Ramos (cell line): ENCODE measurements at regions not wholly inside any gene's neighbourhood (a gene's known extent, or its start where the extent isn't known, plus 50 kb on each side); places are given as distances from the start of the nearest gene placed in this dataset.
"Not testable (repeated sequence)": the region's sequence is repeated elsewhere in the genome, so short reads cannot be mapped to it uniquely, and the experiment has no call there.

Source experiments
- in situ Hi-C: fragments of 300-500 bp; cut with MboI; formaldehyde crosslinking; loops from one replicate; pipeline ENCODE4 v1.14.3; 2022; ENCODE audit warnings: low sequenced_read_pairs; ENCODE audit not compliant: unreplicated experiment

- in situ Hi-C loops: no loop called here
Observed at GRCh38 chr2:144780983-144781382, 261.1 kb upstream of the ZEB2 start.

- in situ Hi-C loops: no loop called here
Observed at GRCh38 chr2:144776766-144777165, 256.8 kb upstream of the ZEB2 start.

GRCh38 chr2:144774809-144775208 lies 254.9 kb upstream of the ZEB2 start:
- in situ Hi-C loops: no loop called here

GRCh38 chr2:144771348-144771747 lies 251.4 kb upstream of the ZEB2 start:
- in situ Hi-C loops: no loop called here

- in situ Hi-C loops: no loop called here
Observed at GRCh38 chr2:144770616-144771230, 250.8 kb upstream of the ZEB2 start.

DNA sequence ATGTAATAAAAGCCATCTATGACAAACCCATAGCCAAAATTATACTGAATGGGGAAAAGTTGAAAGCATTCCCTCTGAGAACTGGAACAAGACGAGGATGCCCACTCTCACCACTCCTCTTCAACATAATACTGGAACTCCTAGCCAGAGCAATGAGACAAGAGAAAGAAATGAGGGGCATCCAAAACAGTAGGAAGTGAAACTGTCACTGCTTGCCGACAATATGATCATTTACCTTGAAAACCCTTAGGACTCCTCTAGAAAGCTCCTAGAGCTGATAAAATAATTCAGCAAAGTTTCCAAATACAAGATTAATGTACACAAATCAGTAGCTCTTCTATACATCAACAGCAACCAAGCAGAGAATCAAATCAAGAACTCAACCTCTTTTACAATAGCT lies 241.0 kb upstream of the ZEB2 start:
- in situ Hi-C loops: not testable (repeated sequence)

DNA sequence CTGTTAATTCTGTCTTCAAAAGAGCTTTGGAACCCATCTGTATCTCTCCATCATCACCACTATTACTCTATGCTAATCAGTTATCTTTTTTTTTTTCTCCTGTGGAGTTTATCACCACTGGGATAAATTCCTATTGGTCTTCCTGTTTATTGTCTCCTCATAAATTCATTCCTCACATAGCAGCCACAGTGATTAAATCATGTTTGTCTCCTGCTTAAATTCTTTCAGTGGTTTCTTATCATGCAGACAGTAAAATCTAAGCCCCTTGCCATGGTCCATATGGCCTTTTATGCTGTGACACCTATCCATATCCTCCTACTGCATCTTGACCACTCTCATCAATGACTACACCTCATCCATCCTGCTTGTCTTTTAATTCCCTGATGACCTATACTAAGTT lies 239.8 kb upstream of the ZEB2 start:
- in situ Hi-C loops: no loop called here

GRCh38 chr2:144758196-144758595 lies 238.3 kb upstream of the ZEB2 start:
- in situ Hi-C loops: not testable (repeated sequence)

DNA sequence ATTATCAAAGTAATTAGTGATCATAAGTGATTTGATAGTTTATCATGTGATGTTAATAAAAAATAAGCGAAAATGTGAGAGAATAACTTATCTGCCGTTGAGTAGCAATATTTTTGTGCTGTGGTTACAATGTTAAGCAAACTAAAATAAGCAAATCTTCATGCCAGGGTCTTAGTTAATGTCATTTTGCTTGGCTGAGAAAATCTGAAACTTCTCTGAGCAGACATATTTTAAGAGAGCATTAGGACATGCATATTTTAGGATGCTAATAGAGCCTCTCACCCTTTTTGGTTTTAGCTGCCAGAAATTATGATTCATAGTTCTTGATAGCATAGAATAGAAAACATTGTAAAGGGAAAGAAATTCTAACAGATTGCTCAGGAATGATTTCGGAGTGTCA lies 233.5 kb upstream of the ZEB2 start:
- in situ Hi-C loops: no loop called here

DNA sequence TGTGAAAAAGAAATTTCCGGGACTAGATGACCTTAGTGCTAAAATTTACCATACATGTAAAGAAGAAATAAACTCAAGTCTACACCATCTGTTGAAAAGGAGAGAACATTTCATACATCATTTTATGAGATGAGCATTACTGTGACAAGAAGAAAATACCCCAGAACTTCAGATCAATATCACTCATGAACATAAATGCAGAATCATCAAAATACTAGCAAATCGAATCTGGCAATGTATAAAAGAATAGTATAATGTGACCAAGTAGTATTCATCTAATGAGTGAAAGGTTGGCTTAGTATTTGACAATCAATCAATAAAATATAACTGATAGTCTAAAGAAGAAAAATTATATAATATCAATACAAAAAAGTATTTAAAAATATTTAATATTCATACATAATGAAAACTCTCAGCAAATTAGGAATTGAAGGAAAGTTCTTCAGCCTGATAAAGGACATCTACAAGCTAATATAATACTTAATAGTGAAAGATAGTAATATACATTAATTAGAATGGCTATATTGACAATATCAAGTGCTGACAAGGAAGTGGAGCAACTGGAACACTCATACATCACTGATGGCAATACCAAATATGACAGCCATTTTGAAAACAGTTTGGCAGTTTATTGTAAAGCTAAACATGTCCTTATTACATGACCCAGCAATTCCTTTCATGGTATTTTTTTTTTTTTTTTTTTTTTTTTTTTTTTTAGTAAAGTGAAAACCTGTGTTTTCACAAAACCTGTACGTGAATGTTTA lies 231.4 kb upstream of the ZEB2 start:
- in situ Hi-C loops: no loop called here

- in situ Hi-C loops: no loop called here
Observed at GRCh38 chr2:144749188-144749587, 229.3 kb upstream of the ZEB2 start.

DNA sequence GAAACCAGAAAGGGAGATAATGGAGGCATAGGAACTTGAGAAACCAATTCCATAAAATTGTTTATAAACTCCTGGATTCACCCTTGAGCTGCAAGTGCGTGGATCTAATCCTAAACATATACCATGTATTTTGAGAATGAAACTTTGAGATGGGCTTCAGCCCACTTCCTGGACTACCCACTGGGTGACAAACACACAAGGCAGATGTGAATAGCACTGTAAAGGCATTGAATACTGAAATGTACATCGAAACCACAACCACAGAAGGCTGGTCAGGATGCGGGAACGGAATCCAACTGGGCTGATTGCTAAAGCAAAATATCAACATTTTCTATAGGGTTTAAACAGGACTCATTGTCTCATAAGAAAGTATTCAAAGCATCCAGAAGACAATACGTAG lies 228.5 kb upstream of the ZEB2 start:
- in situ Hi-C loops: no loop called here

DNA sequence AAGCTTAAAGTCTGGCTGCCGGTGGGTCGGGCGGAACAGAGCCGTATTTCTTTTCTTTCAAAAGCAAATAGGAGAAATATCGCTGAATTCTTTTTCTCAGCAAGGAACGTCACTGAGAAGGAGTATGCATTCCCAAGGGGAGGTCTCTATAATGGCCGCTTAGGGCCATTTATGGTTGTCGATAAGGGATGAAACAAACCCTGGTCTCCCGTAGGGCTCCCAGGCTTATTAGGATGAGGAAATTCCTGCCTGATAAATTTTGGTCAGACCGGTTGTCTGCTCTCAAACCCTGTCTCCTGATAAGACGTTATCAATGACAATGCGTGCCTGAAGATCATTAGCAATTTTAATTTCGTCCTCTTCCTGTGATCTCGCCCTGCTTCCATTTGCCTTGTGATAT lies 227.7 kb upstream of the ZEB2 start:
- in situ Hi-C loops: no loop called here

GRCh38 chr2:144745424-144745823 lies 225.5 kb upstream of the ZEB2 start:
- in situ Hi-C loops: no loop called here

GRCh38 chr2:144738749-144739148 lies 218.8 kb upstream of the ZEB2 start:
- in situ Hi-C loops: no loop called here

GRCh38 chr2:144730711-144731110 lies 210.8 kb upstream of the ZEB2 start:
- in situ Hi-C loops: no loop called here

GRCh38 chr2:144724460-144724859 lies 204.5 kb upstream of the ZEB2 start:
- in situ Hi-C loops: not testable (repeated sequence)

DNA sequence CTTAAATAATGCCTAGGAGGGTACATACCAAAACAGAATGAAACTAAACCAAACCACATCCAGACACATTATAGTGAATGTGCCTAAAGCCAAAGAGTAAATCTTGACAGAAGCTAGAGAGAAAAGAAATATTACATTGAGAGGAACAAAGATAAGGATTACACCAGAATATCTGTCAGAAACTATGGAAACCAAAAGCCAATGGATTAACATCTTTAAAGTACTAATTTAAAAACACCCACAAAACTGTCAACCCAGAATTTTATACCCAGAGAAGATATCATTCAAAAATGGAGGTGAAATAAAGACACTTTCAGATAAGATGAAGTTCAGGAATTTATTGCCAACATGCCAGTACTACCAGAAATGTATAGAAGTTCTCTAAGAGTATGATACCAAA lies 198.5 kb upstream of the ZEB2 start:
- in situ Hi-C loops: no loop called here

- in situ Hi-C loops: no loop called here
Observed at GRCh38 chr2:144715992-144716391, 196.1 kb upstream of the ZEB2 start.

DNA sequence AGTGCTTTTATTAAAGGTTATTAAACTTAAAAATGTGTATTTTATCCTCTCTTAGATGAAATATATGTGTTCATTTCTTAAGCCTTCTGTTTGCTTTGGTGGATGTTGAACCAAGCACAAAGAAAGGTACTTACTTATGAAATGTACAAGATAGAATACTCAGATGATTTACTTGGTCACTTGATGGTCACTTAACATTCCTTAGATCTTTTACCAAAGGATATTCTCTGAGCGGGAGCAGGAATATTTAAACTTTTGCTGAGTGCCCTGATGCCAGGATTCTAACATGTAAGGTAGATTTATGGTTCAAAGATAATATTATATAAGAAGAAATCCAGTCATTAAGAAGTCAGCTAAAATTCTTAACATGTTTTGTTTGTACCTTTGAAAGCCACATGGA lies 193.5 kb upstream of the ZEB2 start:
- in situ Hi-C loops: no loop called here

DNA sequence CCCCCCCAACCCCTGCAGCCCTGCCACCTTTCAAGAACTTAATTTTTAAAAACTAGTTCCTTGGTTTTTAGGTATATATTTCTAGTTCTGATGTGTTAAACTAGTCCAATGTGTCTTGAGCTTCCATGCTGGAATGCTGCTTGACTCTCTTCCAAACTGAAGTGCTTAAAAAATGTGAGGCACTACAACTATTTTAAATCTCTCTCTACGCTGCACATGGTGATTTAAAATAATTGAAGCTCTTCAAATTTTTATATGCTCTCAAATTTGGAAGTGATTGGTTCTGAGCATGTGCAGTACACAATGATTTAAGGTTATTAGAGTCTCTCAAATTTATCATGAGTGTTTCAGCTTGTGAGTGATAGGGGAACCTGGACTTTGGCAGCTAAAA lies 192.6 kb upstream of the ZEB2 start:
- in situ Hi-C loops: no loop called here
